IPS-15b (cell line): ENCODE measurements at regions not wholly inside any gene's neighbourhood (a gene's known extent, or its start where the extent isn't known, plus 50 kb on each side); places are given as distances from the start of the nearest gene placed in this dataset.
"Not testable (repeated sequence)": the region's sequence is repeated elsewhere in the genome, so short reads cannot be mapped to it uniquely, and the experiment has no call there.

Source experiments
- H3K27me3 ChIP-seq: one replicate; pipeline ENCODE4 v1.6.1; 2013; ENCODE audit warnings: low read length; ENCODE audit not compliant: control insufficient read depth, insufficient read depth
- H3K36me3 ChIP-seq: one replicate; pipeline ENCODE4 v1.6.1; 2013; ENCODE audit warnings: low read length; ENCODE audit not compliant: control insufficient read depth, insufficient read depth
- H3K4me1 ChIP-seq: one replicate; pipeline ENCODE4 v1.6.1; 2013; ENCODE audit warnings: mild to moderate bottlenecking, low read length; ENCODE audit not compliant: control insufficient read depth, insufficient read depth
- H3K4me3 ChIP-seq: one replicate; pipeline ENCODE4 v1.5.1; 2013; ENCODE audit warnings: low read depth, low read length
- H3K9ac ChIP-seq: one replicate; pipeline ENCODE4 v1.6.1; 2013; ENCODE audit warnings: low read depth, mild to moderate bottlenecking, low read length
- H3K9me3 ChIP-seq: one replicate; pipeline ENCODE4 v1.6.1; 2013; ENCODE audit warnings: mild to moderate bottlenecking, low read length; ENCODE audit not compliant: control insufficient read depth, insufficient read depth

DNA sequence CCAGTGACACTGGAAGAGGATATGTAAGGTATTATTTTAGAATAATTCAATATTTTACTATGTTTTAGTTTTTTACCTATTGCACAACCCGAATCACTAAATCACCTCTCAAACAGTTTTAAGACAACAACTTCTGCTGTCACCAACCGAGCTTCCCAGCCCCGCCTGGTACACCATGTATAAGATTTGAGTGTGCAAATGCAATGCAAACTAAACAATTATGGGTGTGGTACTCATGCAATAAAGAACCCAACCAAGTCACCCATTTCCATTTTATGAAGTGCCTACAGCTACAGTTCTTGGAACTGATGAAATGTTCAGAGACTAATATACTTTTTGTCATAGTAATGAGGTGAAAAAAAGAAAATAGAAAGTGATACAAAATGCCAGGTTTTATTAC, 256.2 kb downstream of the TAFA4 start:
- no peaks in the 10 kb centered on the region for H3K27me3 ChIP-seq
- H3K4me1 ChIP-seq, result no peaks in the 10 kb centered on the region
- no peak overlapping the region for H3K4me3 ChIP-seq
- no peaks in the 10 kb centered on the region for H3K9me3 ChIP-seq
- H3K9ac ChIP-seq, result no peak overlapping the region
- H3K36me3 ChIP-seq, result no peaks in the 10 kb centered on the region

DNA sequence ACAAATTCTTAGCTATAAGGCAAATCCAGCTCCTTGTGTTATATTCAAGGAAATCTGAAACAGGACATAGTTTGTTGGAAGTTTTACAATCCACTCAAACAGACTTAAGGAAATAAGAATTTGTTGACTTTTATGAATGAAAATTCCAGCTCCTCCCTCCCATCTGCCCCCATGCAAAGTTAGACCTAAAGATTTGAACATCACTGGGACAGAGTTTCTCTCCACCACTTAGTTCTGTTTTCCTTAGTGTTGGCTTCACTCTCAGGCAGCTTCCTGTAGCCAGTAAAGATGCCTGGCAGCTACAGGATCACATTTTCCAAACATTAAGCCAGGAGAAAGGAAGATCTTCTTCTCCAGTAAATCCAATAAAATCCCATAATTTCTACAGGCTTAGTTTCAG, 265.0 kb downstream of the TAFA4 start:
- Histone ChIP-seq H3K9me3 (no peaks in the 10 kb centered on the region), H3K4me3 (no peak overlapping the region), H3K9ac (no peak overlapping the region), H3K27me3 (no peaks in the 10 kb centered on the region), H3K36me3 (no peaks in the 10 kb centered on the region), H3K4me1 (peaks cover 11% of the 10 kb centered on the region)

DNA sequence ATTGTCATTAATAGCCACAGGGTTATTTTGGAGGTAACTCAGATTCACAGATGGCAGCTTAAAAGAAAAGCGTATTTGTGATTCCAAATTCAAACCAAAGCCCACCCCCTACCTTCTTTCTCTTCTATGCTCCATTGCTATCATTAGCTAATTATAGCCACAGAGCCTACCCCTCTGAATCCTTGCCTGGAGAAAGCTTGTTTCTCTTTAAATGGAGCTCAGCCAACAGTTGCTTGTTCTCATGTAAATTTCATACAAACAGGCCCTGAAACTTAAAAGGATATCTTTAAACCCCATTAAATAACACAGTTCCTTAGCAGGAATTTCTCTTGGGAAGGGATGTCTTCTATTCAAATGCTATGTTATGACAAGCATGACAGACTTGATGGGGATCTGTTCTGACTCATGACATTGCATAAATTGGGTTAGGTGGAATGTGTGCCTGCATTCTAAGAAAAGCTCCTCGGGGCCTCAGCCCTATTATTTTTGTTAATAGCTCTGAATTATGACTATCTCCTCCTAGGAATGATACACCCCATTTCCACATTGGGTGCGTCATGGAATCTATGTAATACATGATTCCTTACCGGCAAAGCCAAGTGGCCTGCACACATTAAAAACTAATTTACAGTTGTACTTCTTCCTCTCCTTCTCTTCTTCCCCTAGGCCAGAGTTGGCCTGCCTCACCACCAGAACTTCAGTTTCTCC, 265.8 kb downstream of the TAFA4 start:
- Histone ChIP-seq H3K4me1 (peaks cover 11% of the 10 kb centered on the region), H3K4me3 (no peak overlapping the region), H3K9me3 (no peaks in the 10 kb centered on the region), H3K36me3 (no peaks in the 10 kb centered on the region), H3K9ac (no peak overlapping the region), H3K27me3 (no peaks in the 10 kb centered on the region)

DNA sequence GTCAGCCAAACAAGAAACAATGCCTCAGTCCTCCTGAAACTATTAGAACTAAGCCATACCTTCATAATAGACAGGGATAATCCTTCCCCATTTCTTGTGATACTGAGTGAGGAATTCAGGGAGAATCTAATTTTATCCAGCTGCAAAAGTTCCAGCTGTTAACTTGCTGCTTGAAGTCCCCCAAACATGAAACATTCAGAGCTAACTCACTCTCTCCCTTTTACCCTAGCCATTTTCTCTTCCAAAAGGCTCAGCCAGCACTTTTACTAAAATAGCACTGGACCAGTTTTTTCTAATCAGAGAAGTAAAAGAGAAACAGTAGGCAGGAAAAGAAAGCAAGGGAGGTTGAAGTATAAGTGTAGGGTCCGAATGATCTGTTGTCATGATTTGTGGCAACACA, 268.1 kb downstream of the TAFA4 start:
- Histone ChIP-seq H3K27me3 (no peaks in the 10 kb centered on the region), H3K9me3 (no peaks in the 10 kb centered on the region), H3K36me3 (no peaks in the 10 kb centered on the region), H3K9ac (no peak overlapping the region), H3K4me1 (peaks cover 11% of the 10 kb centered on the region), H3K4me3 (no peak overlapping the region)

DNA sequence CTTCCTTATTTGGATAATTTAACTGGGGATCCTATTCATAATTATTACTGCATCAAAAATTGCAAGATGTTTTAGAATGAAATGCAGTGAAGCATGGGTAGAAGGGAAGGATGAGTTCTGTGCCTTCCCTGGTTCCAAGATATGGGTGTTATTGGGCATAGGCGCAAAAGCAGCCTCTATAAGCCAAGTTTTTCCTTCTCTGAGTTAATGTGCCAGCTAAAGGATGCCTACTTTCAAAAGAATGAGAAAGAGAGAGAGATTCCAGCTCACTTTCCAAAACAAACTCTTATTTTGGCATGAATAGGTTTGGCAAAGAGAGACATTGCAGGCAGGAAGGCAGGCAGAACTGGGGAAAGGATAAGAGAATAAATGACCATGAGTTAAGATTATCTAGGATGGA, 270.2 kb downstream of the TAFA4 start:
- Histone ChIP-seq H3K9ac (no peak overlapping the region), H3K4me1 (peaks cover 11% of the 10 kb centered on the region), H3K4me3 (no peak overlapping the region), H3K9me3 (no peaks in the 10 kb centered on the region), H3K36me3 (no peaks in the 10 kb centered on the region), H3K27me3 (no peaks in the 10 kb centered on the region)

DNA sequence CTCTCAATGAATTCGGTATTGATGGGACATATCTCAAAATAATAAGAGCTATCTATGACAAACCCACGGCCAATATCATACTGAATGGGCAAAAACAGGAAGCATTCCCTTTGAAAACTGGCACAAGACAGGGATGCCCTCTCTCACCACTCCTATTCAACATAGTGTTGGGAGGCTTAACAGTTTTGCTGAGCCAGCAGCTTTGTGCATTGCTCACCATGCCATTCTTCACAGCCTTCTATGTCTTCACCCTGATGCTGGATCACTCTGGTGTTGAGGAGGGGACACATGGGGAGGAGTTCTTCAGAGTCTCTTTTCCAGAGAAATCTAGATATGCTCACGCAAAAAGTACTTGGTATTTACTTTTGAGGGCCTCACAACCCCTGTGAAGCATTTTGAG, 281.7 kb downstream of the TAFA4 start:
- H3K4me1 ChIP-seq, H3K9ac ChIP-seq, H3K9me3 ChIP-seq, H3K27me3 ChIP-seq, H3K36me3 ChIP-seq, H3K4me3 ChIP-seq: not testable (repeated sequence)

DNA sequence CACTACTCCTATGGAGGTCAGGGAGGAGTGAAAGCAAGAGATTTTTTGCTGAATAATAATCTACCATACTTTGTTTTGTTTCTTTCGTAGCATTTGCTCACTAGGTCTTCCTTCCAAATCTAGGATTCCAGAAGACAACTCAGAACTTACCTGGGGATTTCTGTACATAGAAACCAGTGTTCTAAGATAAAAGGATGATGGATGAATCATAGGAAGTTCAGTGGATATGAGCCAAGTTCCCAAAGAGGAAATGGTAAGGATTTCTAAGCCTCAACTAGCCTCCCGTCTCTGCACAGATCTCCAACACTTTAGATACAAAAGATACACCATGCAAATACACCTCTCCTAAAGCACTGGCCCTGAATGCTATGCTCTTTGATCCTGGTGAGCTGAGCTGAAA, 283.9 kb downstream of the TAFA4 start:
- Histone ChIP-seq H3K27me3 (no peaks in the 10 kb centered on the region), H3K9me3 (no peaks in the 10 kb centered on the region), H3K4me1 (no peaks in the 10 kb centered on the region), H3K36me3 (no peaks in the 10 kb centered on the region), H3K4me3 (no peak overlapping the region), H3K9ac (no peak overlapping the region)

DNA sequence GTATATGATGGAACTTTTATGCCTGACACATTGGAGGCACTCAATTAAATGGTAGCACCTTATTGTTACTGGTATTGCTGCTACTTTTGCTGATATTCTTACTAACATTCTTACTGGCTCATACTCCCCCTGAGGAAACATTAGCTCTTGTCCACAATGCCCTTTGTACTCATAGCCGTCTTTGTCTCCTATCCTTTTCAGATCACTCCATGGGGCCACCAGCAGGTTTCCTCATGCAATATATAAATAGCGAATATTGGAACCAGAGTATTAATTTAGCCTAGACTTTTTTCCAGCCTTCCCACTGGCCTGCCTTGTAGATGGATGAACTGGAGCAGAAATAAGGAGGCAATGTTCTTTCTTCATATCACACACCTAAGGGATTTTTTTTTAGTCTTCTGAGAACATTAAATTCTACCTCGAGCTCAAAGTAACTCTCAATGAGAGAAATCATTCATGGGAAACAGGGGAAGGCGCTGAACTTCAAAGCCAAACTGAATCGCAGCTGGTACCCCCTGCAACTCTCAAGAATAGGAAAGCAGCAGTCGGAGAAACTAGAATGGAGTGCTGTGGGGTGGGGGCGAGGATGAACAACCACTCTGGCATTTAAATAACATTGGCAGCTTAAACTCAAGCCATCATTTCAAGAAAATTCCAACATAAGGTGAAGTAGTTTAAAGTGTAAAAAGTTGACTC, 300.3 kb downstream of the TAFA4 start:
- no peaks in the 10 kb centered on the region for H3K27me3 ChIP-seq
- H3K9ac ChIP-seq, result no peak overlapping the region
- H3K4me1 ChIP-seq, result peaks cover 18% of the 10 kb centered on the region
- peaks cover 6% of the 10 kb centered on the region for H3K9me3 ChIP-seq
- H3K4me3 ChIP-seq, result no peak overlapping the region
- H3K36me3 ChIP-seq, result no peaks in the 10 kb centered on the region

DNA sequence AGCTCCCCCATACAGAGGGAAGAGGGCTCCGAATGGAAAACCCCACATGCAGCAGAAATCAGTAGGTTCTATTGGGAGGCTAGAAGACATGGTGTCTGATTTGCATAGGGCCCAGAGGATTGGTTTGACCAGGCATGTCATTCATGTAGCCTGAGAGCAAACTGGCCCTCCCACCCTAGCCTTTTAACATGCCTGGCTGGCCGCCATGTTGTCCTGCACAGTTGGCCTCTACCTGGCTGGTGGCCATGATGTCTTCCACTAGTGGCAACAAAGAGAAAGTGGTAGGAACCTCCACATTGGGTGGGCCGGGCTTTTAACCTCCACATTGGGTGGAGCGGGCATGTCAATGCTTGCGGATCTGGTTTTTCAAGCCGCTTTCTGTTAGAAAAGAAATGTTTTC, 312.1 kb downstream of the TAFA4 start:
- Histone ChIP-seq H3K4me1 (no peaks in the 10 kb centered on the region), H3K9me3 (no peaks in the 10 kb centered on the region), H3K9ac (no peak overlapping the region), H3K4me3 (no peak overlapping the region), H3K27me3 (no peaks in the 10 kb centered on the region), H3K36me3 (no peaks in the 10 kb centered on the region)

DNA sequence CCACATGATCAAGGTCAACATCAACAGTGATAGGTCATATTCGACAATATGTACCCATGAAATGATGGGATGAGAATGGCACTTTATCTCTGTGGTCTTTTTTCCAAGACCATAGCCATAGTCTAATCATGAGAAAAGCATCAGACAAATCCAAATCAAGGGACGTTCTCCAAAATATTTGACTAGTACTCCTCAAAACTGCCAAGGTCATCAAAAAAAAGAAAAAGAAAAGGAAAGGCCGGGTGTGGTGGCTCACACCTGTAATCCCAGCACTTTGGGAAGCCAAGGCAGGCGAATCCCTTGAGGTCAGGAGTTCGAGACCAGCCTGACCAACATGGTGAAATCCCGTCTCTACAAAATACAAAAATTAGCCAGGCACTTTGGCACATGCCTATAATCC, 318.3 kb downstream of the TAFA4 start:
- Histone ChIP-seq H3K4me3 (no peak overlapping the region), H3K27me3 (no peaks in the 10 kb centered on the region), H3K9me3 (peaks cover 5% of the 10 kb centered on the region), H3K4me1 (no peaks in the 10 kb centered on the region), H3K9ac (no peak overlapping the region), H3K36me3 (no peaks in the 10 kb centered on the region)

DNA sequence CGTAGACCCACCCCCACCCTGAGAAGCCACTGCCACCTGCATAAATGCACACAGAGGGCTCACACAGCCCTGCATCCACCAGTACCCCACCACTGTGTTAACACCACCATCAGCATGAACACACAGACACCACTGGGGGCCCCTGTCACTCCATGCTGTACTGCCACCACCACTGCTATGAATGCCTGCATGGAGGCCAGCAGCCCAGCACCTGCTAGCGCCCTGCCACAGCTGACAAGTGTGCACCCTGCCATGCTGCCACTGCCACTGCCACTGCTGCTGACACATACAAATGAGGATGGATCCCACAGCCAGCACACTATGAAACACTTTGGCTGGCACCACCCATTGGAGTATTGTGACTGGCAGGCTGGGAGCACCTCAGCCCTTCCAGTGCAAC, 361.0 kb downstream of the TAFA4 start:
- Histone ChIP-seq H3K27me3 (no peaks in the 10 kb centered on the region), H3K9me3 (no peaks in the 10 kb centered on the region), H3K4me1 (no peaks in the 10 kb centered on the region), H3K9ac (no peak overlapping the region), H3K4me3 (no peak overlapping the region), H3K36me3 (no peaks in the 10 kb centered on the region)

DNA sequence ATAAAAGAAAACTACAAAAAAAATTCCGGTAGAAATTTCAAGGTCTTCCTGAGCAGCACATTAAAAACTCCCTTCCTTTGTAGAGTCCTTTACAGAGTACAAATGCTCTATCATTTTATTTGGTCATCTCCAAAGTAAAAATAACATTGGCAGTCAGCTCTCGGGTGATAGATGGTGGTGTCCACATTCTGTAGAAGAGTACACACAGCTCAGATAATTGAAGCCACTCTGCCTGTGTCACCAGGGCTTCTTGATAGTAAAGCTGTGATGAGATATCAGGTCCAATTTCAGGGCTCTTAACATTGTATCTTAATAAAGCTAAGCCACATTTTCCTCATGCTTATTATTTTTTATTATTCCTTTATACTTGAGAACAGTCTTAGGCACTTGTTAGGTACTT, 371.6 kb downstream of the TAFA4 start:
- Histone ChIP-seq H3K9ac (no peak overlapping the region), H3K36me3 (no peaks in the 10 kb centered on the region), H3K9me3 (no peaks in the 10 kb centered on the region), H3K27me3 (no peaks in the 10 kb centered on the region), H3K4me3 (no peak overlapping the region), H3K4me1 (no peaks in the 10 kb centered on the region)
